ENCODE measurements at regions not wholly inside any gene's neighbourhood (a gene's known extent, or its start where the extent isn't known, plus 50 kb on each side); places are given as distances from the start of the nearest gene placed in this dataset.

- no peak for TF ChIP-seq EZH2 (IDR thresholded peaks at IDR 0.05; ENCODE audit: insufficient read depth, poor library complexity, severe bottlenecking)
- no peak for TF ChIP-seq EZH2phosphoT487 (IDR thresholded peaks at IDR 0.05; ENCODE audit: insufficient read depth, low read depth)
Observed at GRCh38 chr14:97331058-97331457, 533.9 kb downstream of the VRK1 start.

Measured in GM23248 (cell line).